ENCODE measurements at regions not wholly inside any gene's neighbourhood (a gene's known extent, or its start where the extent isn't known, plus 50 kb on each side); places are given as distances from the start of the nearest gene placed in this dataset.
"Not testable (repeated sequence)": the region's sequence is repeated elsewhere in the genome, so short reads cannot be mapped to it uniquely, and the experiment has no call there.

- no peak for DNase-seq
Measured at GRCh38 chr9:110029429-110029955, 178.5 kb downstream of the C9orf152 start.

- no peak for DNase-seq
Measured at GRCh38 chr9:110029956-110030480, 177.9 kb downstream of the C9orf152 start.

- no peak for DNase-seq
Measured at GRCh38 chr9:110030632-110031031, 177.3 kb downstream of the C9orf152 start.

- no peak for DNase-seq
Measured at GRCh38 chr9:110031511-110032173, 176.3 kb downstream of the C9orf152 start.

- not testable (repeated sequence) for DNase-seq
Measured at GRCh38 chr9:110032532-110032931, 175.4 kb downstream of the C9orf152 start.

- no peak for DNase-seq
Measured at GRCh38 chr9:110033869-110034268, 174.1 kb downstream of the C9orf152 start.

GRCh38 chr9:110036286-110036685 is 171.7 kb downstream of the C9orf152 start:
- DNase-seq = no peak

GRCh38 chr9:110040788-110041187 is 167.2 kb downstream of the C9orf152 start:
- DNase-seq = no peak

GRCh38 chr9:110041452-110041851 is 166.5 kb downstream of the C9orf152 start:
- DNase-seq = no peak

- DNase-seq = no peak
Measured at GRCh38 chr9:110047232-110047954, 160.6 kb downstream of the C9orf152 start.

- no peak for DNase-seq
Measured at GRCh38 chr9:110047955-110048402, 160.0 kb downstream of the C9orf152 start.

GRCh38 chr9:110048403-110048975 is 159.5 kb downstream of the C9orf152 start:
- DNase-seq = no peak

- DNase-seq = no peak
Measured at GRCh38 chr9:110048976-110049698, 158.8 kb downstream of the C9orf152 start.

- DNase-seq = no peak
Measured at GRCh38 chr9:110049699-110050450, 158.1 kb downstream of the C9orf152 start.

GRCh38 chr9:110050925-110051355 is 157.0 kb downstream of the C9orf152 start:
- DNase-seq = no peak

GRCh38 chr9:110056062-110056461 is 151.9 kb downstream of the C9orf152 start:
- no peak for DNase-seq

GRCh38 chr9:110058304-110058953 is 149.5 kb downstream of the C9orf152 start:
- DNase-seq = no peak

- no peak for DNase-seq
Measured at GRCh38 chr9:110059461-110059860, 148.5 kb downstream of the C9orf152 start.

- no peak for DNase-seq
Measured at GRCh38 chr9:110064803-110065202, 143.2 kb downstream of the C9orf152 start.

GRCh38 chr9:110065532-110065931 is 142.4 kb downstream of the C9orf152 start:
- no peak for DNase-seq

- DNase-seq = no peak
Measured at GRCh38 chr9:110066929-110067716, 140.8 kb downstream of the C9orf152 start.
